Anterior cingulate cortex (tissue), 58 donors: ENCODE measurements at regions not wholly inside any gene's neighbourhood (a gene's known extent, or its start where the extent isn't known, plus 50 kb on each side); places are given as distances from the start of the nearest gene placed in this dataset.
"Not testable (repeated sequence)": the region's sequence is repeated elsewhere in the genome, so short reads cannot be mapped to it uniquely, and the experiment has no call there.

Experiments used
- DNase-seq, 58 donors: peaks; one replicate each; lab custom pipeline; 2025; lab: John Stamatoyannopoulos, UW

DNA sequence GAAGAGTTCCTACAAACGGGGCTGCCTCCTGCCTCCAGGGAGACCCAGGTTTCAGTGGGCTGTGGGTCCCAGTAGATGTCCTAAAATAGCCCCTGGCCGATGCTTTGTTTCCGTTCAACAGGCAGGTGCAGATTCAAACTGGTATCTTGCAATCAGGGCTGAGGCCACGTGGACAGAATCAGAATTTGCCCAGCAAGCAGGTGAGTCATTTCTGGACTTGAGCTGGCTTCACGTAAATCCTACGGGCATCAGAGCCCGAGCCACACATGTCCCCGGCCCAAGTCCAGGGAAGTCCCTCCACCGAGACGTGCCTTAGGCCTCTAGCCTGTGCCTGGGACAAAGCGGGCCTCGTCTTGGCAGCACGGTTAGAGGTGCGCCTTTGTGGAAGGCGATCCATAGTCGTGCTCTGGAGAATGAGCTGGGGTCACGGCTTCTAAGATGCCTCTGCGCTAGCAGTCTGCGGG lies 101.6 kb upstream of the FRMD1 start:
- no peak for DNase-seq

DNA sequence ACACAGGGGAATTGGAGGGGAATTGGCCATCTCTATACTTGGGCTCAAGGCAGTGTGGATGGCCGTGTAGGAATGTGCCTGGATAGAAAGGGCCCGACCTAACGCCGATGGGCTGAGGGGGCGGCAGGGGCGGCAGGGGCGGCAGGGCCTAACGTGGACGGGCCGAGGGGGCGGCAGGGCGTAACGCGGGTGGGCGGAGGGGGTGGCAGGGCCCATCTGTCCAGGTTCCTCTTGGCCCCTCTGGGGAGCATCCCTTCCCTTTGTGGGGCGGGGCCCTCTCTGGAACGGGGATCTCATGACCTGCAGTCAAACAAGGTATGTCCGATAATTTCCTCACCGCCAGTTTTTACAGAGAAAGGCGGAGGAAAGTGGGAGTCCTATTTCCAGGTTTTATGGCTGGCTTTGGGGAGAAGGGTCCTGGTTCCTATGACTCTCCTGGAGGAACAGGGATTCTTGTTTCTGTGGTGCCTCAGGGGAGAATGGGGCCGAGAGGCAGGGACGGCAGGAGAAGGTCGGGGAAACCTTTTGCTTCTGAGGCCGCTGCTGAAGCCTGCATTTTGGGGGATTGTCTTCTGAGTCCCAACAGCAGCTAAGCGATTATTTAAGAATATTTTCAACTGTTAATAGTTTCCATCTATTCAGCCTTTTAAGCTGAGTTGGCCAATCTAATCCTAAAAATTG lies 100.8 kb upstream of the FRMD1 start:
- no peak for DNase-seq

DNA sequence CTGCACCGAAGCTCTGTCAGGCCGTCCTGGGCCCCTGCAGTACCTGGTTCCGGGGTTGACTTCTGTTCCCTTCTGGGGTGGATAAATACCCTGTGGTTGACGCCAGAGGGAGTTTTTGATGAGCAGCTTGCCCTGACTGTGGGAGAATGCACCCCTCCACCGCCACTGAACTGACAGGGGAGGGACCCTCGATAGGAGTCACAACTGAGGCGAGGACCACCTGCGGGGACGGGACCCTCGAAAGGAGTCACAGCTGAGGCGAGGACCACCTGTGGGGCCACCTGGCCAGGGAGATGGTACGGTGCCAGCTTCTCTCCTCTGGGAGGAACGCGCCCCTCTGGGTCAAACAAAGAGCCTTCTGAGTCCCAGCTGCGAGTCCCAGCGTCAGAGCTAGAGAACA lies 100.1 kb upstream of the FRMD1 start:
- no peak for DNase-seq

DNA sequence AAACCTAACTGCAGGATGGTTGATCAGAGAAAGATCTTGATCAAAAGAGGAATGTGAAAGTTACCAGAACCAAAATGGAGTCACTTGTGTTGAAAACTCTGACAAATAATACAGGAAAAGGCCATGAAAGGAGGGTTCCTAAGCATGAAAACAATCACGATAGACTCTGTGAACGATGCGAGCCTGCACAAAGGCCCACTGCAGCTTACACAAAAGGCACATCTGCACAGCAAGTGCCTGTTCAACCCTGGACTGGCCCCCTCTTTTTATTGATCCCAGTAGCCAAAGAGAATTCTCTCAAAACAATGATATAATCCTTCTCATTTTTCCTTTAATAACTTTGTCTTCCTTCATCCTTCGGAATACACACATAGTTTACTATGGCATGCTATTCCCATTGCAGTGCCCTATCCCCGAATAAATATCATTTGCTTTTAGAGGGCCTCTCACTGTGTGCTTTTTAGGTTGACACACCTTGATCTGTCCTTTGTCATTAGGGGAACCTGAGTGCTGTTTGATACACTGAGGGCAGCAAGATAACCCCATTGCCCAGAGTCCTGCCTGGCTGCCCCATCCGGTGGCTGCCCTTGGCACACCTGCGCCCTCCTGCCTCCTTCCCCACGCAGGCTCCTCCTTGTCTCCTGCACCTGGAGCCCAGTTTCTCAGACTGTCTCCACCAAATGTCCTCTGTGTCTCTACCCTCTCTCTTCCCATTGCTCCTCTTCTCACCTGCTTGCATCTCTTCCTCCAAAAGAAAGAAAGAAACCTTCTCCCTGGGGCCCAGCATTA lies 98.3 kb upstream of the FRMD1 start:
- no peak for DNase-seq

GRCh38 chr6:168171673-168172353 lies 92.8 kb upstream of the FRMD1 start:
- no peak for DNase-seq

DNA sequence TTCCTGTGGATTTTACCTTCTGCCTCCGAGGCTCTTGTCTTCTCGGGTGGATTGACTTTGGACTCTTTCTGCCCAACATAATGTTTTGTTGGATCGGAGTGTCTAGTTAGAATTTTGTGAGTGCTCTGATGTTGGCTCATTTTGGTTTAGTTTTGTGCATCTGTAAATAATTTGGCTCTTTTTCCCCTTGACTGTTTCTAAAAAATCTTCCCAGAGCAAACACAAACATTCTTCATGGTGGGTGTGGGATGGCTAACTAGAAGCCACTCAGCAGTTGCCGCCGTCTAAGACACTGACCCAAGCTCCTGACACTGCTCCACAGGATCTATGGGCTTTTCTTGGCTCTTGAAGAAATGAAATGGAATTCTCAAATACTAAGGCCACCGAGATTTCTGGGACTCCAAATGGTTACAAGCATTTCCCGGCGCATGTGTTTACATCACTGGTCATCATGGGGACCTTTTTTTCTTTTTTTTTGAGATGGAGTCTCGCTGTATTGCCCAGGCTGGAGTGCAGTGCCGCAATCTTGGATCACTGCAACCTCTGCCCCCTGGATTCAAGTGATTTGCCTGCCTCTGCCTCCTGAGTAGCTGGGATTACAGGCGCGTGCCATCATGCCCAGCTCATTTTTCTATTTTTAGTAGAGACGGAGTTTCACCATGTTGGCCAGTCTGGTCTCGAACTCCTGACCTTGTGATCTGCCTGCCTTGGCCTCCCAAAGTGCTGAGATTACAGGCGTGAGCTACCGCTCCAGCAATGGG lies 92.0 kb upstream of the FRMD1 start:
- no peak for DNase-seq

DNA sequence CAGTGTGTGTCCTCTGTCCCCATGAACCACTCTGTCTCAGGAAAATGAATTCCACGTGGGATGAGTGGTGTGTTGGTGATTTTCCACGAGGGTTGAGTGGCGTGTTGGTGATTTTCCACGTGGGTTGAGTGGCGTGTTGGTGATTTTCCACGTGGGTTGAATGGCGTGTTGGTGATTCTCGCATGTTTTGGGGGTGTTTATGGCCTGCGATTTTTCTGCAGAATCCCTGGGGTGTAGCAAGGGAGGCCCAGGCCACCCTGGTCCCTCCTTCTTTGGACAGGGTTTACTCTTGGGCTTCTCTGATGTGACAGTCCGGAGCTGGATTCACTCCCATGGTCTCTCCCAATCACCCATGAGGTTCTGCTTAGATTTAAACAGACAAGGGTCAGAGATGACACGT lies 90.6 kb upstream of the FRMD1 start:
- DNase-seq = no peak

DNA sequence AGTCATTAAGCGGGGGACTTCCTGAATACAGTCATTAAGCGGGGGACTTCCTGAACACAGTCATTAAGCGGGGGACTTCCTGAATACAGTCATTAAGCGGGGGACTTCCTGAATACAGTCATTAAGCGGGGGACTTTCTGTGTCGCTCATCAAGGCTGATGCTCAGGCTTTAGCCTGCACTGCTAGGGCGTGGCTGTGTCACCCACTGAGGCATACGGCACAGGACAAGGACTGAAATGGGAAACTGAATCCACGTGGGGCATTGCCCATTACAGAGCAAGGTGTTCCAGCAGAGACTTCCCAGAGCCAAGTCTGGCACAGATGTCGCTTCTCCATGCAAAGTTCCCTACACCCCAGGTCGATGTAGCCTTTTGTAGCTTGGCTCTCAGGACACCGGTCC lies 89.9 kb upstream of the FRMD1 start:
- not testable (repeated sequence) for DNase-seq

GRCh38 chr6:168168330-168168729 lies 89.3 kb upstream of the FRMD1 start:
- not testable (repeated sequence) for DNase-seq

- DNase-seq = no peak
These were observed 88.7 kb upstream of the FRMD1 start for GRCh38 chr6:168167431-168168315.

- DNase-seq = no peak
These were observed 87.6 kb upstream of the FRMD1 start for GRCh38 chr6:168166627-168167026.

GRCh38 chr6:168165891-168166290 lies 86.9 kb upstream of the FRMD1 start:
- no peak for DNase-seq

- no peak for DNase-seq
These were observed 86.4 kb upstream of the FRMD1 start for GRCh38 chr6:168165373-168165772.

DNA sequence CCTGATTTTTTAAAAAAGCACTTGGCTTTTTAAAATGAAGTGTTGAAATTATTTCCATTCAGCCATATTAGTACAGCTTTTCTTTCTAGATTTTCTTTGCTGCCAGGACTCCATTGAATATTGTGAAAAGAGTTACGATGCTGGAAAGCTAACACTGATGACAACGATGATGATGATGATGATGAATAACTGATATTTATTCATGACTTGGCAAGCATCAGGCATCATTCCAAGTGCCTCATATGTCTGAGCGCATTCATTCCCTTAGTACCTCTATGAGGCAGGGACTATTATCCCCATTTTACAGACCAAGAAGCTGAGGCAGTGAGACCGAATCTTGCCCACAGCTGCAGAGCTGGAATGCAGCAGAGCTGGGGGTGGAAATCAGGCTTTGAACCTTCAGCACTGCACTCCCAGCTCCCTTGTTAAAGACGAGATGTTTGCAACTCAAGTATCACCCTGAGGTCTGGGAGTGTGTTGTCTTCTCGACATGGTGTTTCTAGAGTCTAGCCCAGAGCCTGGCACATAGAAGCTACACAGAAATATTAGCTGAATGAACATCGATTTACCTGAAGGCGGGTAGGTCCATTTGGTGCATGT lies 85.5 kb upstream of the FRMD1 start:
- no peak for DNase-seq

GRCh38 chr6:168163096-168163731 lies 84.2 kb upstream of the FRMD1 start:
- peak in 17 of 58 donors; percentile 8 to 52 (median 23) for DNase-seq

- DNase-seq = no peak
These were observed 83.4 kb upstream of the FRMD1 start for GRCh38 chr6:168162366-168162765.

- DNase-seq = no peak
These were observed 82.3 kb upstream of the FRMD1 start for GRCh38 chr6:168161371-168161750.

GRCh38 chr6:168160506-168161370 lies 81.7 kb upstream of the FRMD1 start:
- no peak for DNase-seq
